Progenitor cell of endocrine pancreas (in vitro differentiated cells): ENCODE measurements at regions not wholly inside any gene's neighbourhood (a gene's known extent, or its start where the extent isn't known, plus 50 kb on each side); places are given as distances from the start of the nearest gene placed in this dataset.
"Not testable (repeated sequence)": the region's sequence is repeated elsewhere in the genome, so short reads cannot be mapped to it uniquely, and the experiment has no call there.

Source experiments
- DNase-seq: peaks from one replicate; pipeline ENCODE4 v3.0.0; 2021; ENCODE audit warnings: low spot score; ENCODE audit not compliant: unreplicated experiment
- H3K27ac Mint-ChIP-seq: 2 replicates; pipeline ENCODE4 v1.8.0; 2021; ENCODE audit warnings: mild to moderate bottlenecking, moderate library complexity, mixed read lengths
- H3K27me3 Mint-ChIP-seq: 2 replicates; pipeline ENCODE4 v1.8.0; 2021; ENCODE audit warnings: mixed read lengths
- H3K36me3 Mint-ChIP-seq: 2 replicates; pipeline ENCODE4 v1.8.0; 2022; ENCODE audit warnings: mixed read lengths; ENCODE audit not compliant: insufficient read depth
- H3K4me1 Mint-ChIP-seq: 2 replicates; pipeline ENCODE4 v1.8.0; 2021; ENCODE audit warnings: low read depth, mixed read lengths
- H3K4me3 Mint-ChIP-seq: 2 replicates; pipeline ENCODE4 v1.8.0; 2021; ENCODE audit warnings: low read depth, mild to moderate bottlenecking, moderate library complexity, mixed read lengths
- H3K9me3 Mint-ChIP-seq: 2 replicates; pipeline ENCODE4 v1.8.0; 2021; ENCODE audit warnings: low read depth, mixed read lengths
- CTCF ChIP-seq: fragments of 200-600 bp; sonication (generic); IDR thresholded peaks from one replicate; pipeline ENCODE4 v1.5.0; 2021; ENCODE audit warnings: antibody characterized with exemption, mild to moderate bottlenecking; ENCODE audit not compliant: unreplicated experiment

GRCh38 chr1:147348592-147348991 is 106.1 kb downstream of the CHD1L start:
- DNase-seq, H3K4me3 Mint-ChIP-seq, H3K27me3 Mint-ChIP-seq, H3K36me3 Mint-ChIP-seq, H3K4me1 Mint-ChIP-seq, H3K27ac Mint-ChIP-seq, H3K9me3 Mint-ChIP-seq: not testable (repeated sequence)

DNA sequence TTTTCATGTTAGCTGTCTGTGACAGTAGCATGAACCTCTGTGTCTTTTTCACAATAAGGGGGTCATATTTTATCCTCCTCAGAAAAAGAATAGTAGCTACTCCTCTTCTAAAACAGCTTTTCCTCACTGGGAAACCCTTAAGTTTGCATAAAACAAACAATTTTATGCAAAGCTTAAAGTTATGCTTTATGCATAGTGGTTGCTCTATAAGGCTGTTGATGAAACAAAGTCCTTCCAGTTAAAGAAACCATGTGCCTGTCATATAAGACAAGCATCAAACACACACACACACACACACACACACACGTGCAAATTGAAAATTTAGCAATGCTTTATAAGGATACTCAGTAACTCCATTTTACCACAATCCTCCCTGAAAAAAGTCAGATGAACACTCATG is 107.0 kb downstream of the CHD1L start:
- peaks cover 4% of the 10 kb centered on the region for H3K27me3 Mint-ChIP-seq
- H3K9me3 Mint-ChIP-seq: peaks cover 1% of the 10 kb centered on the region
- H3K36me3 Mint-ChIP-seq: no peaks in the 10 kb centered on the region
- H3K4me1 Mint-ChIP-seq: peaks cover 1% of the 10 kb centered on the region
- TF ChIP-seq CTCF: no peak
- DNase-seq: no peak
- no peak overlapping the region for H3K4me3 Mint-ChIP-seq
- H3K27ac Mint-ChIP-seq: no peak overlapping the region

DNA sequence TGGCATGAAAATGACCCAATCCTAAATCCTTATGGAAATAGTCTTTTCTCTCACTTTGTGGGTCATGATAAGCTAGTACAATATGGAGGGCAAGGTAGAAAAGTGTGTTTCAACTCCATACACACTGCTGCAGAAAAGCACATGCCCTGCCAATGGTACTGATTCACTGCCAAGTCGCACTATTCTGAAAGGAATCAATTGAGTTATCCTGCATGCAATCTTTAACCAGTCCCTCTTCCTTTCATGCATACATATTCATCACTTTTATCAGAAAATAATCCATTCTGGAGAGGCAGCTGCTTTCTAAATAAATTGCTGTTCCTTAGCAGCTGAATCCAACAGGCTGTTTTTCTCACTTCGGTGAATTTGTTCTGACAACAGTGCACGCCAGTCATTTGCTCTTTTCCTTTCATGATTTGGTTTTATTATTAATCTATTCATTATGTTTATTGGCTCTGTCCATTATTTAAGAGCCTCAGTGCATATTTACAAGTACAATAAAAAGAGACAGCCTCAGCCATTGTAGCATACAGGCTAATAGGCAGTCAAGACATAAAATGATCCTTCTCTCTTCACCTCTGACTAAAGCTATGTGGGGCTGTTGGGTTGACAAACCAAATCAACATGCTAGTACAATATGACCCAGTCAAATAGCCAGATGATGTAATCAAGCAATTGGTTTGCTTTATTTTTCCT is 108.8 kb downstream of the CHD1L start:
- peaks cover 1% of the 10 kb centered on the region for H3K4me1 Mint-ChIP-seq
- TF ChIP-seq CTCF: no peak
- no peaks in the 10 kb centered on the region for H3K9me3 Mint-ChIP-seq
- no peak overlapping the region for H3K27ac Mint-ChIP-seq
- peaks cover 4% of the 10 kb centered on the region for H3K27me3 Mint-ChIP-seq
- no peak for DNase-seq
- no peak overlapping the region for H3K4me3 Mint-ChIP-seq
- no peaks in the 10 kb centered on the region for H3K36me3 Mint-ChIP-seq

- Mint-ChIP-seq H3K36me3 (no peaks in the 10 kb centered on the region), H3K27me3 (no peaks in the 10 kb centered on the region), H3K9me3 (peaks cover 8% of the 10 kb centered on the region), H3K4me3 (no peak overlapping the region), H3K4me1 (no peaks in the 10 kb centered on the region), H3K27ac (no peak overlapping the region)
- TF ChIP-seq CTCF: no peak
- DNase-seq: no peak
These were observed 135.1 kb downstream of the CHD1L start for GRCh38 chr1:147377263-147378246.

DNA sequence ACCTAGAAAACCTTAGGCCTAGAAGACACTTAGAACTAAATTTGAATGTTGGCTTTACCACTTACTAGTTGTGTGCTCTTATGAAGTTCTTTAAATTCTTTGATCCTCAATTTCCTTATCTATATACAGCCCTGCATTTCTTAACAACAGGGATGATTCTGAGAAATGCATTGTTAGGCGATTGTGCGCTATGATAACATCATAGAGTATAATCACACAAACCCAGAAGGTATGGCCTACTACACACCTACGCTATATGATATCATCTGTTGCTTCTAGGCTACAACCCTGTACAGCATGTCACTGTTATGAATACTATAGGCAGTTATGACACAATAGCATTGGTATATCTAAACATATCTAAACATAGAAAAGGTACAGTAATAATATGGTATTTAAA is 137.4 kb downstream of the CHD1L start:
- Mint-ChIP-seq H3K4me3 (no peak overlapping the region), H3K9me3 (no peaks in the 10 kb centered on the region), H3K36me3 (no peaks in the 10 kb centered on the region), H3K4me1 (no peaks in the 10 kb centered on the region), H3K27ac (no peak overlapping the region), H3K27me3 (no peaks in the 10 kb centered on the region)
- no peak for TF ChIP-seq CTCF
- no peak for DNase-seq
